K562 (cell line): ENCODE measurements at regions not wholly inside any gene's neighbourhood (a gene's known extent, or its start where the extent isn't known, plus 50 kb on each side); places are given as distances from the start of the nearest gene placed in this dataset.

ENCODE experiments used
- ATAC-seq: fragments of 200-7000 bp; cut with Tn5 transposase; 3 replicates; pipeline ENCODE4 v1.9.1; 2020; ENCODE audit warnings: moderate library complexity
- BruUV-seq: library from RNA; stranded (reverse); fragments of 400-500 nt; replicated peaks from 2 replicates; lab custom pipeline; 2021; lab: Mats Ljungman, UMichigan
- CTCF ChIA-PET: fragments of 300-600 bp; formaldehyde crosslinking; extraction: SDS; loops from one replicate; lab custom pipeline; 2021; ENCODE audit warnings: low intra/inter-chr PET ratio; lab: Yijun Ruan, JAX
- POLR2A ChIA-PET: fragments of 300-600, 350-650 bp; sonication (Branson Sonifier 250); formaldehyde crosslinking; extraction: SDS; loops from one replicate; lab custom pipeline; 2021; ENCODE audit warnings: antibody characterized with exemption, inconsistent platforms; lab: Yijun Ruan, JAX
- DNase-seq, 4 experiments: peaks; one replicate each; pipeline versions ENCODE4 v3.0.0 to v3.0.0-alpha.2; 2011 to 2018; ENCODE audit warnings: low spot score in 3 of 4, mixed read lengths in 3 of 4; ENCODE audit errors: extremely low read depth in 1 of 4
- FAIRE-seq: peaks from 2 replicates; lab custom pipeline; 2011; peaks lifted over from hg19 to GRCh38; lab: Jason Lieb, UNC
- H2AFZ ChIP-seq: 2 replicates; pipeline ENCODE4 v1.6.0; 2011; ENCODE audit warnings: low read depth, low read length, control low read depth, inconsistent platforms
- H3K27ac ChIP-seq: fragments of 200-600 bp; 3 replicates; pipeline ENCODE4 v1.8.0; 2011; ENCODE audit warnings: low read depth, mild to moderate bottlenecking, control low read depth, inconsistent platforms, low read length, moderate library complexity, mixed read lengths; ENCODE audit errors: extremely low read depth
- H3K27me3 ChIP-seq, 2 experiments: fragments of 300-600 bp in 1 of 2; 2 replicates in 1 of 2; 3 replicates in 1 of 2; pipeline versions ENCODE4 v1.6.0 to v1.8.0; 2011; ENCODE audit warnings: inconsistent platforms in 2 of 2, low read length in 2 of 2, mild to moderate bottlenecking in 1 of 2, mixed read lengths in 1 of 2, moderate library complexity in 1 of 2; ENCODE audit not compliant: control insufficient read depth in 2 of 2, insufficient read depth in 2 of 2
- H3K36me3 ChIP-seq: fragments of 300-600 bp; 3 replicates; pipeline ENCODE4 v1.8.0; 2011; ENCODE audit warnings: mild to moderate bottlenecking, low read length, inconsistent platforms; ENCODE audit not compliant: control insufficient read depth, insufficient read depth
- H3K4me1 ChIP-seq, 2 experiments: fragments of 200-600 bp in 1 of 2; replicated peaks in 1 of 2; 2 replicates in 1 of 2; 3 replicates in 1 of 2; pipeline versions ENCODE4 v1.5.1 to v1.8.0; 2011; ENCODE audit warnings: inconsistent platforms in 2 of 2, low read length in 2 of 2, mild to moderate bottlenecking in 1 of 2, mixed read lengths in 1 of 2, moderate library complexity in 1 of 2; ENCODE audit not compliant: control insufficient read depth in 2 of 2, insufficient read depth in 2 of 2
- H3K4me2 ChIP-seq: 2 replicates; pipeline ENCODE4 v1.6.1; 2011; ENCODE audit warnings: low read length, control low read depth, inconsistent platforms, mixed read lengths; ENCODE audit not compliant: insufficient read depth
- H3K4me3 ChIP-seq: fragments of 200-600 bp; sonication (generic), shearing (Covaris generic); 2 replicates; pipeline ENCODE4 v1.5.1; 2016; ENCODE audit warnings: control low read depth, inconsistent platforms
- H3K79me2 ChIP-seq: fragments of 200-600 bp; 3 replicates; pipeline ENCODE4 v1.8.0; 2011; ENCODE audit warnings: low read length, inconsistent platforms; ENCODE audit not compliant: control insufficient read depth, insufficient read depth
- H3K9ac ChIP-seq, 2 experiments: 2 replicates each; pipeline versions ENCODE4 v1.6.0 to v1.6.1; 2011; ENCODE audit warnings: low read depth in 2 of 2, low read length in 2 of 2, control low read depth in 1 of 2, inconsistent platforms in 1 of 2, mild to moderate bottlenecking in 1 of 2, mixed read lengths in 1 of 2; ENCODE audit not compliant: insufficient read depth in 1 of 2
- H3K9me1 ChIP-seq: one replicate; pipeline ENCODE4 v1.6.0; 2011; ENCODE audit warnings: inconsistent platforms, mild to moderate bottlenecking, low read length, moderate library complexity; ENCODE audit not compliant: control insufficient read depth, insufficient read depth
- H3K9me3 ChIP-seq: replicated peaks from 2 replicates; pipeline ENCODE4 v1.5.1; 2011; ENCODE audit warnings: low read depth, low read length, inconsistent platforms; ENCODE audit not compliant: control insufficient read depth, insufficient read depth
- H4K20me1 ChIP-seq: replicated peaks from 2 replicates; pipeline ENCODE4 v1.6.1; 2011; ENCODE audit warnings: low read length, inconsistent platforms, mixed read lengths; ENCODE audit not compliant: control insufficient read depth, insufficient read depth
- RUNX1 ChIP-seq: sonication (generic); IDR thresholded peaks from 2 replicates; pipeline ENCODE4 v1.6.1; 2016; ENCODE audit warnings: antibody characterized with exemption, low read depth
- ZBTB17 ChIP-seq: fragments of 450-650 bp; formaldehyde crosslinking; IDR thresholded peaks from 2 replicates; pipeline ENCODE4 v1.4.0; 2020; ENCODE audit warnings: mild to moderate bottlenecking
- WGBS: fragments of 100-300 bp; shearing (Covaris generic); methylation state at CpG from one replicate; pipeline ENCODE4 v1.1.6; 2016; ENCODE audit warnings: low coverage, mixed read lengths; ENCODE audit not compliant: insufficient coverage; ENCODE audit errors: missing lambda C conversion rate; 5-methylcytosine and 5-hydroxymethylcytosine counted together
- in situ Hi-C: fragments of 300-500 bp; cut with MboI; formaldehyde crosslinking; loops from 4 replicates; pipeline ENCODE4 v1.15.0; 2018; ENCODE audit warnings: inconsistent platforms, mixed read lengths
- intact Hi-C: fragments of 100-400 bp; cut with micrococcal nuclease; formaldehyde crosslinking; loops from 2 replicates; pipeline ENCODE4 v1.14.2; 2022
- TF ChIP-seq, protein P1 (sequence below), 2 experiments: fragments of 450-650 bp; IDR thresholded peaks; 2 replicates each; pipeline ENCODE4 v1.6.1; 2016

- Histone ChIP-seq H3K9me1 (no peaks in the 10 kb centered on the region), H3K27ac (no peak overlapping the region), H3K4me2 (no peak overlapping the region), H2AFZ (no peak overlapping the region), H3K27me3 (no peaks in the 10 kb centered on the region), H3K9ac (no peak overlapping the region), H3K4me3 (no peak overlapping the region), H3K9me3 (no peaks in the 10 kb centered on the region)
- POLR2A ChIA-PET = interaction anchor here (0.6 to 1.2 kb wide), 2 partner anchors 12 to 38 kb away, joined by 3 to 5 read pairs; no protein-coding TSS in a partner anchor
- no peak for FAIRE-seq
- in situ Hi-C loops (loop anchor here (5.0 to 10.0 kb wide), 2 partner anchors 53 to 105 kb away; no protein-coding TSS in a partner anchor), intact Hi-C loops (loop anchor here (5.0 kb wide), 1 partner anchor 193 kb away; no protein-coding TSS in a partner anchor)
- no peak for ATAC-seq
- peak; percentile 95 for TF ChIP-seq ZBTB17 (CRISPR knock-in tag)
- TF ChIP-seq RUNX1 = no peak
- TF ChIP-seq, protein P1, sequence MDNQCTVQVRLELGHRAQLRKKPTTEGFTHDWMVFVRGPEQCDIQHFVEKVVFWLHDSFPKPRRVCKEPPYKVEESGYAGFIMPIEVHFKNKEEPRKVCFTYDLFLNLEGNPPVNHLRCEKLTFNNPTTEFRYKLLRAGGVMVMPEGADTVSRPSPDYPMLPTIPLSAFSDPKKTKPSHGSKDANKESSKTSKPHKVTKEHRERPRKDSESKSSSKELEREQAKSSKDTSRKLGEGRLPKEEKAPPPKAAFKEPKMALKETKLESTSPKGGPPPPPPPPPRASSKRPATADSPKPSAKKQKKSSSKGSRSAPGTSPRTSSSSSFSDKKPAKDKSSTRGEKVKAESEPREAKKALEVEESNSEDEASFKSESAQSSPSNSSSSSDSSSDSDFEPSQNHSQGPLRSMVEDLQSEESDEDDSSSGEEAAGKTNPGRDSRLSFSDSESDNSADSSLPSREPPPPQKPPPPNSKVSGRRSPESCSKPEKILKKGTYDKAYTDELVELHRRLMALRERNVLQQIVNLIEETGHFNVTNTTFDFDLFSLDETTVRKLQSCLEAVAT (IDR thresholded peaks at IDR 0.05) = peak in 1 of 2 experiments; percentile 66; a peak in 1 of 4 replicates
- TF ChIP-seq, all 486 proteins: peak for 2
- BruUV-seq = no TSS peak
- H3K4me1 ChIP-seq = peaks cover 1 to 3% of the 10 kb centered on the region in 2 experiments; a peak in 4 of 5 replicates
- H3K36me3 ChIP-seq = no peaks in the 10 kb centered on the region
- DNase-seq = no peak
- H4K20me1 ChIP-seq = no peaks in the 10 kb centered on the region
- CTCF ChIA-PET = no interaction called here
- WGBS = 30% methylated on average over 2 of the region's 2 CpGs
- H3K79me2 ChIP-seq = no peaks in the 10 kb centered on the region
Observed at GRCh38 chr1:55480029-55480795, 265.0 kb upstream of the USP24 start.
